SK-N-SH (cell line): ENCODE measurements at regions not wholly inside any gene's neighbourhood (a gene's known extent, or its start where the extent isn't known, plus 50 kb on each side); places are given as distances from the start of the nearest gene placed in this dataset.
"Not testable (repeated sequence)": the region's sequence is repeated elsewhere in the genome, so short reads cannot be mapped to it uniquely, and the experiment has no call there.

Experiments
- CHD2 ChIP-seq: fragments of 150-350 bp; IDR thresholded peaks from 2 replicates; pipeline ENCODE4 v1.6.1; 2018; ENCODE audit warnings: low read length; ENCODE audit not compliant: partially characterized antibody
- ELF1 ChIP-seq: IDR thresholded peaks from 2 replicates; pipeline ENCODE4 v1.4.0; 2012
- EP300 ChIP-seq, 2 experiments: IDR thresholded peaks; 2 replicates each; pipeline versions ENCODE4 v1.4.0 to v1.6.1; 2012; ENCODE audit warnings: borderline replicate concordance in 1 of 2, low read depth in 1 of 2, low read length in 1 of 2
- EZH2phosphoT487 ChIP-seq: fragments of 200-600 bp; sonication (generic); IDR thresholded peaks from 2 replicates; pipeline ENCODE4 v1.6.1; 2017; ENCODE audit warnings: low read depth, mixed run types, mild to moderate bottlenecking, antibody characterized with exemption, moderate library complexity, borderline replicate concordance
- MXI1 ChIP-seq: IDR thresholded peaks from 2 replicates; pipeline ENCODE4 v1.6.1; 2012; ENCODE audit warnings: mild to moderate bottlenecking, low read depth, low read length, improper control_type of control experiment
- POLR2AphosphoS5 ChIP-seq: IDR thresholded peaks from 2 replicates; pipeline ENCODE4 v1.6.1; 2012; ENCODE audit warnings: low read depth, low read length
- RAD21 ChIP-seq: IDR thresholded peaks from 2 replicates; pipeline ENCODE4 v1.6.1; 2012; ENCODE audit warnings: mild to moderate bottlenecking, low read length
- RFX5 ChIP-seq: IDR thresholded peaks from 2 replicates; pipeline ENCODE4 v1.6.1; 2012; ENCODE audit warnings: mild to moderate bottlenecking, improper control_type of control experiment, low read length
- TAF1 ChIP-seq: IDR thresholded peaks from 2 replicates; pipeline ENCODE4 v1.6.1; 2012; ENCODE audit warnings: low read depth, mild to moderate bottlenecking, low read length, moderate library complexity, borderline replicate concordance
- TF ChIP-seq, protein P1 (sequence below): fragments of 200-600 bp; sonication (generic); IDR thresholded peaks from 2 replicates; pipeline ENCODE4 v1.6.1; 2017; ENCODE audit warnings: antibody characterized with exemption, mild to moderate bottlenecking, moderate library complexity
- TF ChIP-seq, protein P2 (sequence below): IDR thresholded peaks from 2 replicates; pipeline ENCODE4; 2012

DNA sequence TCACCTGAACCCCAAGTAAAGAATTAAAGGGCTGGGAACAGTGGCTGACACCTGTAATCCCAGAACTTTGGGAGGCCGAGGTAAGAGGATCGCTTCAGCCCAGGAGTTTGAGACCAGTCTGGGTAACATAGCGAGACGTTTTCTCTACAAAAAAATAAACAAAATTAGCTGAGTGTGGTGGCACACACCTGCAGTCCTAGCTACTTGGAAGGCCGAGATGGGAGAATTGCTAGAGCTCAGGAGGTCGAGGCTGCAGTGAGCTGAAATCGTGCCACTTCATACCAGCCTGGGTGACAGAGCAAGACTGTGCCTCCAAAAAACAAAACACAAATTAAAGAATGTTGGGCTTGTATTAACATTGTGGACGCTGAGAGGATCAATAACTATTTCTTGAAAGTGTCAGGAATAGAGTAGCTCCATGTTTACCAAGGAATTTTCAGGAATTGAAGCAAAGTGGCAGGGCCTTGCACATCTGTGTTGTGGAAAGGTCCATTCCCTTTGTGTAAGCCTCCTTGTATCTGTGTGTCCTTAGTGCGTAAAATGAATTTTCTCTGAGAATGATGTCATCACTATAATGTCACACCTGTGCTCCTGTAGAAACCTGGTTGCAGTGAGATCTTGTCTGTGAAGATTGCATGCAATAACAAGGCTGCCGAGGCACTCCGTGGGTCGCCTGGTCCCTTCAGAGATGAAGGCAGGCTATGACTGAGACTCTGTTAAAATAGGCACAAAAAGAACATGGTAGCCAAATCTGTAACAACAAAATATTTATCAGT, 2692.6 kb upstream of the DEFB115 start:
- TF ChIP-seq, protein P1, sequence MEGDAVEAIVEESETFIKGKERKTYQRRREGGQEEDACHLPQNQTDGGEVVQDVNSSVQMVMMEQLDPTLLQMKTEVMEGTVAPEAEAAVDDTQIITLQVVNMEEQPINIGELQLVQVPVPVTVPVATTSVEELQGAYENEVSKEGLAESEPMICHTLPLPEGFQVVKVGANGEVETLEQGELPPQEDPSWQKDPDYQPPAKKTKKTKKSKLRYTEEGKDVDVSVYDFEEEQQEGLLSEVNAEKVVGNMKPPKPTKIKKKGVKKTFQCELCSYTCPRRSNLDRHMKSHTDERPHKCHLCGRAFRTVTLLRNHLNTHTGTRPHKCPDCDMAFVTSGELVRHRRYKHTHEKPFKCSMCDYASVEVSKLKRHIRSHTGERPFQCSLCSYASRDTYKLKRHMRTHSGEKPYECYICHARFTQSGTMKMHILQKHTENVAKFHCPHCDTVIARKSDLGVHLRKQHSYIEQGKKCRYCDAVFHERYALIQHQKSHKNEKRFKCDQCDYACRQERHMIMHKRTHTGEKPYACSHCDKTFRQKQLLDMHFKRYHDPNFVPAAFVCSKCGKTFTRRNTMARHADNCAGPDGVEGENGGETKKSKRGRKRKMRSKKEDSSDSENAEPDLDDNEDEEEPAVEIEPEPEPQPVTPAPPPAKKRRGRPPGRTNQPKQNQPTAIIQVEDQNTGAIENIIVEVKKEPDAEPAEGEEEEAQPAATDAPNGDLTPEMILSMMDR, result not testable (repeated sequence)
- not testable (repeated sequence) for TF ChIP-seq EP300 (IDR thresholded peaks at IDR 0.05; ENCODE audit: borderline replicate concordance in 1 of 2, low read depth in 1 of 2, low read length in 1 of 2); TAF1; CHD2; MXI1; RAD21; ELF1; POLR2AphosphoS5; RFX5; EZH2phosphoT487
- TF ChIP-seq, protein P2, sequence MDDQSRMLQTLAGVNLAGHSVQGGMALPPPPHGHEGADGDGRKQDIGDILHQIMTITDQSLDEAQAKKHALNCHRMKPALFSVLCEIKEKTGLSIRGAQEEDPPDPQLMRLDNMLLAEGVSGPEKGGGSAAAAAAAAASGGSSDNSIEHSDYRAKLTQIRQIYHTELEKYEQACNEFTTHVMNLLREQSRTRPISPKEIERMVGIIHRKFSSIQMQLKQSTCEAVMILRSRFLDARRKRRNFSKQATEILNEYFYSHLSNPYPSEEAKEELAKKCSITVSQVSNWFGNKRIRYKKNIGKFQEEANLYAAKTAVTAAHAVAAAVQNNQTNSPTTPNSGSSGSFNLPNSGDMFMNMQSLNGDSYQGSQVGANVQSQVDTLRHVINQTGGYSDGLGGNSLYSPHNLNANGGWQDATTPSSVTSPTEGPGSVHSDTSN, result not testable (repeated sequence)
